ENCODE measurements at regions not wholly inside any gene's neighbourhood (a gene's known extent, or its start where the extent isn't known, plus 50 kb on each side); places are given as distances from the start of the nearest gene placed in this dataset.
"Not testable (repeated sequence)": the region's sequence is repeated elsewhere in the genome, so short reads cannot be mapped to it uniquely, and the experiment has no call there.

DNA sequence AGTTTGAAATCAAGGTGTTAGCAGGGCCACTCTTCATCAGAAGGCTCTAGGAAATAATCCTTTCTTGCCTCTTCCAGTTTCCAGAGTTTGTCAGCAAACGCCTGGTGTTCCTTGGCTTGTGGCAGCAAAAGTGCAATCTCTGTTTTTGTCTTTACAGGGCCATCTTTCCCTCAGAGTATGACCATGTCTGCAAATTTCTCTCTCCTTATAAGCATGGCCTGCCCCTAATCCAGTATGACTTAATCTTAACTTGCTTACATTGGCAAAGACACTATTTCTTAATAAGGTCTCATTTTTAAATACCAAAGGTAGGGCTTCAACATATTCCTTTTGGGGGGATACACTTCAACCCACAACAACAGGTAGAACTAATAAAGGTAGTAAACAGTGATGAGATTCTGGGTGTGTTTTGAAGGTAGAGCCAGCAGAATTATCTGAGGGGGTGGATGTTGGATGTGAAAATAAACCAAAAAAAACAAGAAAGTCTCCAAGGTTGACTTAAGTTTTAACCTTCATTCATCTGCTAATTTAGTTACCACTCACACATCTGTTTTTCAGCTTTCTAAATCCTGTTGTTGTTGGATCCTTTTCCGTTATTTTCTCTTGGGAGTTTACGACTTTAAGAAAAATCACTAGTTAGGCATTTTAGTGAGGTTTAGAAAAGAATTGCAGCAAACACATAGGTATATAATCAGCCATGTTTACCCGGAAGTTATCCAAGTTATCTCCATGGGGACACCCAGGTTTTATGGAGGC lies 234.4 kb upstream of the FIGN start:
- Histone ChIP-seq H3K18ac (ENCODE audit: low read length) (no peak overlapping the region), H3K27me3 (ENCODE audit: insufficient read depth, low read length, poor library complexity) (no peaks in the 10 kb centered on the region), H4K5ac (ENCODE audit: low read length) (no peak overlapping the region), H3K4me2 (ENCODE audit: low read length) (no peak overlapping the region), H2BK15ac (replicated peaks; ENCODE audit: low read depth) (no peak overlapping the region), H3K9ac (ENCODE audit: low read length) (no peak overlapping the region), H3K27ac (ENCODE audit: low read depth, low read length) (no peak overlapping the region), H2BK120ac (ENCODE audit: low read depth, low read length) (no peak overlapping the region), H4K8ac (ENCODE audit: low read depth, low read length) (no peak overlapping the region), H3K4me1 (ENCODE audit: control insufficient read depth, low read depth, low read length) (no peaks in the 10 kb centered on the region), H3K79me1 (ENCODE audit: low read length) (no peaks in the 10 kb centered on the region), H3K56ac (ENCODE audit: low read length) (no peak overlapping the region), H3K79me2 (ENCODE audit: control insufficient read depth, insufficient read depth, low read length) (no peaks in the 10 kb centered on the region), H3K23ac (ENCODE audit: low read length) (no peak overlapping the region), H2AK5ac (ENCODE audit: low read length) (no peak overlapping the region), H3K4me3 (ENCODE audit: low read length) (no peak overlapping the region), H2BK5ac (ENCODE audit: low read length) (no peak overlapping the region), H3K4ac (ENCODE audit: low read depth, low read length) (no peak overlapping the region), H3K36me3 (ENCODE audit: control insufficient read depth, insufficient read depth, low read length) (no peaks in the 10 kb centered on the region)
- WGBS (ENCODE audit: extremely low coverage, insufficient coverage, low lambda C conversion rate), result no CpG with 5 or more reads among the region's 4 CpGs
- no peak for DNase-seq

GRCh38 chr2:163964278-163964677 lies 228.5 kb upstream of the FIGN start:
- H3K9ac ChIP-seq (ENCODE audit: low read length); H3K27ac ChIP-seq (ENCODE audit: low read depth, low read length); H3K4me1 ChIP-seq (ENCODE audit: control insufficient read depth, low read depth, low read length); H3K79me2 ChIP-seq (ENCODE audit: control insufficient read depth, insufficient read depth, low read length); H2BK5ac ChIP-seq (ENCODE audit: low read length); H3K4me3 ChIP-seq (ENCODE audit: low read length); H3K4me2 ChIP-seq (ENCODE audit: low read length); H4K5ac ChIP-seq (ENCODE audit: low read length); H3K27me3 ChIP-seq (ENCODE audit: insufficient read depth, low read length, poor library complexity); H3K79me1 ChIP-seq (ENCODE audit: low read length); H2AK5ac ChIP-seq (ENCODE audit: low read length); H4K8ac ChIP-seq (ENCODE audit: low read depth, low read length); H2BK15ac ChIP-seq (replicated peaks; ENCODE audit: low read depth); H3K23ac ChIP-seq (ENCODE audit: low read length); H3K4ac ChIP-seq (ENCODE audit: low read depth, low read length); H3K18ac ChIP-seq (ENCODE audit: low read length); H2BK120ac ChIP-seq (ENCODE audit: low read depth, low read length); H3K36me3 ChIP-seq (ENCODE audit: control insufficient read depth, insufficient read depth, low read length); DNase-seq; H3K56ac ChIP-seq (ENCODE audit: low read length): not testable (repeated sequence)
- WGBS (ENCODE audit: extremely low coverage, insufficient coverage, low lambda C conversion rate), result no CpG with 5 or more reads among the region's 6 CpGs

GRCh38 chr2:163953390-163953907 lies 217.6 kb upstream of the FIGN start:
- Histone ChIP-seq H3K9ac (ENCODE audit: low read length) (no peak overlapping the region), H3K27ac (ENCODE audit: low read depth, low read length) (no peak overlapping the region), H2BK15ac (replicated peaks; ENCODE audit: low read depth) (no peak overlapping the region), H3K79me1 (ENCODE audit: low read length) (no peaks in the 10 kb centered on the region), H3K4me2 (ENCODE audit: low read length) (no peak overlapping the region), H2AK5ac (ENCODE audit: low read length) (no peak overlapping the region), H3K18ac (ENCODE audit: low read length) (no peak overlapping the region), H4K8ac (ENCODE audit: low read depth, low read length) (no peak overlapping the region), H3K79me2 (ENCODE audit: control insufficient read depth, insufficient read depth, low read length) (no peaks in the 10 kb centered on the region), H3K36me3 (ENCODE audit: control insufficient read depth, insufficient read depth, low read length) (no peaks in the 10 kb centered on the region), H2BK120ac (ENCODE audit: low read depth, low read length) (no peak overlapping the region), H3K27me3 (ENCODE audit: insufficient read depth, low read length, poor library complexity) (no peaks in the 10 kb centered on the region), H3K23ac (ENCODE audit: low read length) (no peak overlapping the region), H4K5ac (ENCODE audit: low read length) (no peak overlapping the region), H3K56ac (ENCODE audit: low read length) (no peak overlapping the region), H3K4me1 (ENCODE audit: control insufficient read depth, low read depth, low read length) (no peaks in the 10 kb centered on the region), H2BK5ac (ENCODE audit: low read length) (no peak overlapping the region), H3K4ac (ENCODE audit: low read depth, low read length) (no peak overlapping the region), H3K4me3 (ENCODE audit: low read length) (no peak overlapping the region)
- WGBS (ENCODE audit: extremely low coverage, insufficient coverage, low lambda C conversion rate), result no CpG with 5 or more reads among the region's 5 CpGs
- DNase-seq, result peak; percentile 22

- Histone ChIP-seq H4K8ac (ENCODE audit: low read depth, low read length) (no peak overlapping the region), H2BK120ac (ENCODE audit: low read depth, low read length) (no peak overlapping the region), H3K4me2 (ENCODE audit: low read length) (no peak overlapping the region), H3K27me3 (ENCODE audit: insufficient read depth, low read length, poor library complexity) (no peaks in the 10 kb centered on the region), H2AK5ac (ENCODE audit: low read length) (no peak overlapping the region), H3K23ac (ENCODE audit: low read length) (no peak overlapping the region), H3K27ac (ENCODE audit: low read depth, low read length) (no peak overlapping the region), H4K5ac (ENCODE audit: low read length) (no peak overlapping the region), H3K36me3 (ENCODE audit: control insufficient read depth, insufficient read depth, low read length) (no peaks in the 10 kb centered on the region), H3K9ac (ENCODE audit: low read length) (no peak overlapping the region), H2BK15ac (replicated peaks; ENCODE audit: low read depth) (no peak overlapping the region), H3K4ac (ENCODE audit: low read depth, low read length) (no peak overlapping the region), H3K4me3 (ENCODE audit: low read length) (no peak overlapping the region), H2BK5ac (ENCODE audit: low read length) (no peak overlapping the region), H3K79me1 (ENCODE audit: low read length) (no peaks in the 10 kb centered on the region), H3K56ac (ENCODE audit: low read length) (no peak overlapping the region), H3K4me1 (ENCODE audit: control insufficient read depth, low read depth, low read length) (no peaks in the 10 kb centered on the region), H3K79me2 (ENCODE audit: control insufficient read depth, insufficient read depth, low read length) (no peaks in the 10 kb centered on the region), H3K18ac (ENCODE audit: low read length) (no peak overlapping the region)
- DNase-seq, result no peak
Observed at GRCh38 chr2:163951312-163951711, 215.5 kb upstream of the FIGN start.

GRCh38 chr2:163949693-163950092 lies 213.9 kb upstream of the FIGN start:
- no peak overlapping the region for H3K4me2 ChIP-seq (ENCODE audit: low read length)
- no peaks in the 10 kb centered on the region for H3K79me1 ChIP-seq (ENCODE audit: low read length)
- no peak overlapping the region for H3K4me3 ChIP-seq (ENCODE audit: low read length)
- no peak overlapping the region for H3K18ac ChIP-seq (ENCODE audit: low read length)
- H2BK120ac ChIP-seq (ENCODE audit: low read depth, low read length), result no peak overlapping the region
- no peak overlapping the region for H4K8ac ChIP-seq (ENCODE audit: low read depth, low read length)
- H4K5ac ChIP-seq (ENCODE audit: low read length), result no peak overlapping the region
- no peak overlapping the region for H2BK5ac ChIP-seq (ENCODE audit: low read length)
- no peaks in the 10 kb centered on the region for H3K4me1 ChIP-seq (ENCODE audit: control insufficient read depth, low read depth, low read length)
- no peaks in the 10 kb centered on the region for H3K79me2 ChIP-seq (ENCODE audit: control insufficient read depth, insufficient read depth, low read length)
- H3K27ac ChIP-seq (ENCODE audit: low read depth, low read length), result no peak overlapping the region
- no peak overlapping the region for H2AK5ac ChIP-seq (ENCODE audit: low read length)
- no peak for DNase-seq
- H3K56ac ChIP-seq (ENCODE audit: low read length), result no peak overlapping the region
- no peak overlapping the region for H3K9ac ChIP-seq (ENCODE audit: low read length)
- no peaks in the 10 kb centered on the region for H3K27me3 ChIP-seq (ENCODE audit: insufficient read depth, low read length, poor library complexity)
- no peaks in the 10 kb centered on the region for H3K36me3 ChIP-seq (ENCODE audit: control insufficient read depth, insufficient read depth, low read length)
- no peak overlapping the region for H2BK15ac ChIP-seq (replicated peaks; ENCODE audit: low read depth)
- H3K23ac ChIP-seq (ENCODE audit: low read length), result no peak overlapping the region
- no peak overlapping the region for H3K4ac ChIP-seq (ENCODE audit: low read depth, low read length)

- Histone ChIP-seq H3K23ac (ENCODE audit: low read length) (no peak overlapping the region), H3K56ac (ENCODE audit: low read length) (no peak overlapping the region), H2BK120ac (ENCODE audit: low read depth, low read length) (no peak overlapping the region), H3K36me3 (ENCODE audit: control insufficient read depth, insufficient read depth, low read length) (no peaks in the 10 kb centered on the region), H3K4me1 (ENCODE audit: control insufficient read depth, low read depth, low read length) (no peaks in the 10 kb centered on the region), H2BK5ac (ENCODE audit: low read length) (no peak overlapping the region), H3K18ac (ENCODE audit: low read length) (no peak overlapping the region), H3K27ac (ENCODE audit: low read depth, low read length) (no peak overlapping the region), H3K4ac (ENCODE audit: low read depth, low read length) (no peak overlapping the region), H3K4me2 (ENCODE audit: low read length) (no peak overlapping the region), H3K27me3 (ENCODE audit: insufficient read depth, low read length, poor library complexity) (no peaks in the 10 kb centered on the region), H3K9ac (ENCODE audit: low read length) (no peak overlapping the region), H3K79me1 (ENCODE audit: low read length) (no peaks in the 10 kb centered on the region), H4K8ac (ENCODE audit: low read depth, low read length) (no peak overlapping the region), H4K5ac (ENCODE audit: low read length) (no peak overlapping the region), H2AK5ac (ENCODE audit: low read length) (no peak overlapping the region), H2BK15ac (replicated peaks; ENCODE audit: low read depth) (no peak overlapping the region), H3K79me2 (ENCODE audit: control insufficient read depth, insufficient read depth, low read length) (no peaks in the 10 kb centered on the region), H3K4me3 (ENCODE audit: low read length) (no peak overlapping the region)
- no CpG with 5 or more reads among the region's 4 CpGs for WGBS (ENCODE audit: extremely low coverage, insufficient coverage, low lambda C conversion rate)
- DNase-seq, result no peak
Observed at GRCh38 chr2:163944347-163944737, 208.5 kb upstream of the FIGN start.

All from mesendoderm (in vitro differentiated cells).